Epithelial cell of proximal tubule (primary cell): ENCODE measurements at regions not wholly inside any gene's neighbourhood (a gene's known extent, or its start where the extent isn't known, plus 50 kb on each side); places are given as distances from the start of the nearest gene placed in this dataset.
A peak's percentile ranks its signal among the peaks of the same experiment; 100 is the strongest.

Experiments
- DNase-seq: peaks from one replicate; pipeline ENCODE4 v3.0.0-alpha.2; 2011; ENCODE audit warnings: low read depth
- H3K4me3 ChIP-seq: 2 replicates; pipeline ENCODE4 v1.5.1; 2011; ENCODE audit warnings: low read depth, mild to moderate bottlenecking, low read length
- TF ChIP-seq, protein P1 (sequence below): conservative IDR thresholded peaks from 2 replicates; pipeline ENCODE4 v1.5.1; 2012; ENCODE audit warnings: low read depth, mild to moderate bottlenecking, low read length

DNA sequence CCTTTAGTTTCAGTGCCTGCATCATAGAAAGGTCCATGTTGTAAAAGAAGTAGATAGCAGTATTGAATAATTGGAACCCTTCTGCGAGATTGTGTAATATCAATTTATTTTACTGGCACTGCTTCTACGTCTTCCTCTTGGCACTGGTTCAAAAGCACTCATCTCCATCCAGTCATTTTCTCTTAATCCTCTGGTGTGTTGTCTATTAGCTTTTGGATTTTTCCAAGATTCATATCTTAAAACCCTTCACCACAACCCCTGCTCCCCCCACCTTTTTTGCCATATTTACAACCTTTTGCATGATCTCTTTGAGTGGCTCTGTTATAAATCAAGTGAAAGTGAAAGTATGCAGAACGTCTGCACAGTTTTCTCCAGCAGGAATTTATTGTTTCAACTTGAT is 76.6 kb upstream of the HSF2 start:
- DNase-seq: no peak
- peak overlapping the region; percentile 51 for H3K4me3 ChIP-seq
- TF ChIP-seq, protein P1, sequence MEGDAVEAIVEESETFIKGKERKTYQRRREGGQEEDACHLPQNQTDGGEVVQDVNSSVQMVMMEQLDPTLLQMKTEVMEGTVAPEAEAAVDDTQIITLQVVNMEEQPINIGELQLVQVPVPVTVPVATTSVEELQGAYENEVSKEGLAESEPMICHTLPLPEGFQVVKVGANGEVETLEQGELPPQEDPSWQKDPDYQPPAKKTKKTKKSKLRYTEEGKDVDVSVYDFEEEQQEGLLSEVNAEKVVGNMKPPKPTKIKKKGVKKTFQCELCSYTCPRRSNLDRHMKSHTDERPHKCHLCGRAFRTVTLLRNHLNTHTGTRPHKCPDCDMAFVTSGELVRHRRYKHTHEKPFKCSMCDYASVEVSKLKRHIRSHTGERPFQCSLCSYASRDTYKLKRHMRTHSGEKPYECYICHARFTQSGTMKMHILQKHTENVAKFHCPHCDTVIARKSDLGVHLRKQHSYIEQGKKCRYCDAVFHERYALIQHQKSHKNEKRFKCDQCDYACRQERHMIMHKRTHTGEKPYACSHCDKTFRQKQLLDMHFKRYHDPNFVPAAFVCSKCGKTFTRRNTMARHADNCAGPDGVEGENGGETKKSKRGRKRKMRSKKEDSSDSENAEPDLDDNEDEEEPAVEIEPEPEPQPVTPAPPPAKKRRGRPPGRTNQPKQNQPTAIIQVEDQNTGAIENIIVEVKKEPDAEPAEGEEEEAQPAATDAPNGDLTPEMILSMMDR: no peak

DNA sequence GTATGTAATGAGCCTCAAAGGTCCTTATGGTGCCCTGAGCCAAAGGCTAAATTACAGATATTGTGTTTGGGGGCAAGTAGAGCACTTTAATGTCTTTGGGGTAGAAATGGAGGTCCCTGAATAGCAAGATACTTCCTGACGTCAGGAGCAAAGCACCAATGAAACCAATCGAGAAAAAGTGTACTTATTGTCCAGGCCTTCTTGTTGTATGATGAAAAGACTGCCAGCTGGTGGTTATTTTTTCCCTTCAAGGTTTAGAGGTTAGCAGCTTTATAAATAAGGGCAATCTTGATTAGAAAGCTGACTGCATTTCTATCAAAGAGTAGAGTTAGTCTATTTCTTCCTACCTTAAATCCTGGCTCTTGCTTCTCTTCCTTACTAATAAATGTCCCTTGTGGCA is 76.1 kb upstream of the HSF2 start:
- H3K4me3 ChIP-seq: peak overlapping the region; percentile 51

DNA sequence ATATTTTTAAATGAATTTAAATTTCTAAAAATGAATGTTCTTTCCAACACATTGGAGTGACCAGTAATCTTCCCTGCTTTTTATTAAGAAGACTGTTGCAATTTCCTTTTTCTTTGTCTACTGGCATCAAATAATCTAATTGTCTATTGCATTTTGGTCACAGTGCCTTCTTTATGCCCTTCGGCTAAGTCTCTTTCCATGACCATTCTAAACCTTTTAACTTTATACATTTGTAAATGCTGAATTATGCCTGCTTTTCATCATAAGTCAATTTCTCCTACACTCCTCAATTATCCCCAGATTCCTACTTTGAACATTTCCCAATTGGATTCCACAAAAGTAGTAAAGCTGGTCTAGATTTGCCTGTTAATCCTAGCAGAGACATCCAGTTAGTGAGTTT is 69.1 kb upstream of the HSF2 start:
- TF ChIP-seq, protein P1: no peak
- DNase-seq: no peak
- H3K4me3 ChIP-seq: no peak overlapping the region

More for the DNA sequence above, 76.1 kb upstream of the HSF2 start:
- no peak for DNase-seq
- TF ChIP-seq, protein P1: no peak

DNA sequence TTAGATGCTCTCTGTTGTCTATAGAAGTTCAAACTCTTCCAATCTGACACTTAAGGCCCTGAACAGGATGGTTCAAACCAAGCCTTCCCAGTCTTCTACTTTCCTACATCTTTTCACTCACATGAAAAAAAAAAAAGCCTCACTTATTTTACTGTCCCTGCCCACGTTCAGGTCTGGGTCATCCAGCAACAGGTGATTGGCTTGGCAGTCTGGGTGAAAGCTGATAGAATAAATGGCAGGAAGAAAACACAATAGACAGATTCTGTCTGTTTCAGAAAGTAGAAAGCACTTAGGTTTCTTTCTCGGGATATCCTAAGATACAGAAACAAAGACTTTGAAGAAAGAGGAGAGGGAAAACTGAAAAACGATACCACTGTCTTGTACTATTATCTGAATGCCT is 61.8 kb upstream of the HSF2 start:
- TF ChIP-seq, protein P1: no peak
- no peak for DNase-seq
- no peak overlapping the region for H3K4me3 ChIP-seq

DNA sequence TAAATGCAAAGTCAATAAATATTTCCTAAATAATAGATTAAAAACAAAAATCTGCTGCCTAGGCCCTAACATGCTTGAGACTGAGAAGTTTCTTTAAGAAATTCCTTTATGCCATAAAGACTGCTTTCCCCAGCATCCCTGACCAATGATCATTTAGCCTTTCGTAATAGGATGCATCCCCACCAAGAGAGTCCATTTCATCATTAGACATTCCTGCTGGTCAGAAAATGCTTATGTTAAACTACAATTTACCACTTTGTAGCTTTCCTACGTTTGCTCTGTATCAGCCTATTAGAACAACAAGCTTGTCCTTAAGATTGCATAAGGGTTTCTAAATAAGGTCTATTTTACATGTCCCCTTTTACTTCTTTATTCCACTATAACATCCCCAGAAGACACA is 59.8 kb upstream of the HSF2 start:
- TF ChIP-seq, protein P1: no peak
- no peak for DNase-seq
- no peak overlapping the region for H3K4me3 ChIP-seq

DNA sequence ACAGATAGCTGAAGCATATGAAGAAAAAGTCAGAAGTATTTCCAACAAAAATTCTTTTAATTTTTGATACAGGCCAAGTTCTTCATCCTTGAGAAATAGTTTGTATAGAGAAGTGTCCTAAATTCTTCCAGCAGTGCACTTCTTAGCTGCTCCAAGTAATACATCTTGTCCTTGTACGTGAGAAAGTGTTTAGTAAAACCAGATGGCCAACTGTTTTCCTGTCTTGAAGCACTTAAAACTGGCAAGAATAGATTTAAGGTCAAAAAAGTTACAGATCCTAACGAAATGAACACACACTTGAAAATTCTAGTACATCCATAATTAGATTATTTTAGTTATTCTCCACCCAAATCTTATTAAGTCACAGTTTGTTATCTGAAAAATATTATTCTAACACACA is 52.2 kb upstream of the HSF2 start:
- TF ChIP-seq, protein P1: no peak
- DNase-seq: no peak
- H3K4me3 ChIP-seq: no peak overlapping the region

DNA sequence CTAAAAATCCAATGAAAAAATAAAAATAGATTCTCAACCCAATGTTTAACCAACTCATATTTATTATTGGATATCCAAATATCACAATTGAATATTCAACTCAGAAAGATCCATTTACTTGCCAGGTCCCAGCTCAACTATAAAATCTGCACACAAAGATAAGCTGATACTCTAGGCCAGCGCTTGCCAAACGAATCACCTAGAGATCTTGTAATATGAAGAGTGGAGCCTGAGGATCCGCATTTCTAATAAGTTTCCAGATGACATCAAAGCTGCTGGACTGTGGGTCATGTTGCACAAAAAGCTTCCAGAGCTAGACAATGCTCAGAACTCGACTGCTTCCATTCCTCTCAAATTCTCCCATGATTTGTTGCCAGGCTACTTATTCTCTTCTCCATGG is 51.7 kb upstream of the HSF2 start:
- TF ChIP-seq, protein P1: no peak
- no peak overlapping the region for H3K4me3 ChIP-seq
- DNase-seq: no peak
